LNCaP clone FGC (cell line): ENCODE measurements at regions not wholly inside any gene's neighbourhood (a gene's known extent, or its start where the extent isn't known, plus 50 kb on each side); places are given as distances from the start of the nearest gene placed in this dataset.

Experiments used
- DNase-seq: peaks from one replicate; pipeline ENCODE4 v3.0.0-alpha.2; 2011; ENCODE audit warnings: low read depth
- H3K4me3 ChIP-seq: 2 replicates; pipeline ENCODE4 v1.5.1; 2011; ENCODE audit warnings: mild to moderate bottlenecking, low read depth, low read length, control low read depth
- CTCF ChIP-seq: IDR thresholded peaks from 2 replicates; pipeline ENCODE4 v1.5.1; 2012; ENCODE audit warnings: mild to moderate bottlenecking; ENCODE audit not compliant: control insufficient read depth, insufficient read depth; ENCODE audit errors: extremely low read depth

GRCh38 chr4:144223149-144223548, 82.6 kb upstream of the GYPA start:
- DNase-seq: no peak
- TF ChIP-seq CTCF: no peak
- H3K4me3 ChIP-seq: no peak overlapping the region

- no peak for TF ChIP-seq CTCF
Observed at GRCh38 chr4:144223661-144224060, 83.1 kb upstream of the GYPA start.

GRCh38 chr4:144259285-144259684, 118.8 kb upstream of the GYPA start:
- H3K4me3 ChIP-seq: no peak overlapping the region
- TF ChIP-seq CTCF: no peak
- no peak for DNase-seq

More at GRCh38 chr4:144223661-144224060, 83.1 kb upstream of the GYPA start:
- H3K4me3 ChIP-seq: no peak overlapping the region
- DNase-seq: no peak

GRCh38 chr4:144267084-144267483, 126.6 kb upstream of the GYPA start:
- no peak for TF ChIP-seq CTCF
- H3K4me3 ChIP-seq: no peak overlapping the region
- DNase-seq: no peak

- no peak overlapping the region for H3K4me3 ChIP-seq
- no peak for TF ChIP-seq CTCF
- DNase-seq: no peak
Observed at GRCh38 chr4:144280688-144281087, 140.2 kb upstream of the GYPA start.

GRCh38 chr4:144283526-144283925, 143.0 kb upstream of the GYPA start:
- DNase-seq: no peak
- TF ChIP-seq CTCF: no peak
- H3K4me3 ChIP-seq: no peak overlapping the region

- no peak for DNase-seq
- TF ChIP-seq CTCF: no peak
- no peak overlapping the region for H3K4me3 ChIP-seq
Observed at GRCh38 chr4:144284026-144284425, 143.5 kb upstream of the GYPA start.
